GM23248 (cell line): ENCODE measurements at regions not wholly inside any gene's neighbourhood (a gene's known extent, or its start where the extent isn't known, plus 50 kb on each side); places are given as distances from the start of the nearest gene placed in this dataset.

Experiments used
- EZH2 ChIP-seq: fragments of 200-600 bp; sonication (generic); IDR thresholded peaks from 2 replicates; pipeline ENCODE4 v1.6.1; 2018; ENCODE audit warnings: antibody characterized with exemption, mild to moderate bottlenecking; ENCODE audit not compliant: insufficient read depth, poor library complexity, severe bottlenecking
- EZH2phosphoT487 ChIP-seq: fragments of 200-600 bp; sonication (generic); IDR thresholded peaks from 2 replicates; pipeline ENCODE4 v1.6.1; 2018; ENCODE audit warnings: antibody characterized with exemption, moderate library complexity, mild to moderate bottlenecking, low read depth; ENCODE audit not compliant: insufficient read depth

DNA sequence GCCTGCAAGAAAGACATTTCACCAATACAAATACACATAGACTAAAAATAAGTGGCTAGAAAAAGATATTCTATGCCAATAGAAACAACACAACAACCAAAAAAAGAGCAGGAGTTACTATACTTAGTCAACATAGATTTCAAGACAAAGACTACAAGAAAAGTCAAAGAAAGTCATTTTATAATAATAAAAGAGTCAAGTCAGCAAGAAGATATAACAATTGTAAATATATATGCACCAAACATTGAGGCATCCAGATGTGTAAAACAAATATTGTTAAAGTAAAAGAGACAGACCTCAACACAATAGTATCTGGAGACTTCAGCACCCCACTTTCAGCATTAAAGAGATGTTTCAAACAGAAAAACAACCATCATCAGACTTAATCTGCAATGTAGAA lies 104.6 kb downstream of the AMY1C start:
- no peak for TF ChIP-seq EZH2
- TF ChIP-seq EZH2phosphoT487 = no peak
